ENCODE measurements at regions not wholly inside any gene's neighbourhood (a gene's known extent, or its start where the extent isn't known, plus 50 kb on each side); places are given as distances from the start of the nearest gene placed in this dataset.

- Histone ChIP-seq H3K27ac (no peak overlapping the region), H3K9me3 (no peaks in the 10 kb centered on the region), H3K4me3 (no peak overlapping the region), H3K4me1 (no peaks in the 10 kb centered on the region), H3K36me3 (no peaks in the 10 kb centered on the region), H3K27me3 (no peaks in the 10 kb centered on the region)
- TF ChIP-seq POLR2A (IDR thresholded peaks at IDR 0.05) (no peak), CTCF (IDR thresholded peaks at IDR 0.05) (no peak)
- no peak for ATAC-seq
- 40% methylated on average over 2 of the region's 2 CpGs for WGBS (ENCODE audit: insufficient coverage, low coverage, low lambda C conversion rate, missing lambda C conversion rate)
- no peak for DNase-seq
- intact Hi-C loops (cut with DNase I) = no loop called here
These were observed 719.8 kb upstream of the ADGRL4 start for GRCh38 chr1:79726321-79726720.

- DNase-seq = no peak
These were observed 709.9 kb upstream of the ADGRL4 start for GRCh38 chr1:79716447-79716846.

DNA sequence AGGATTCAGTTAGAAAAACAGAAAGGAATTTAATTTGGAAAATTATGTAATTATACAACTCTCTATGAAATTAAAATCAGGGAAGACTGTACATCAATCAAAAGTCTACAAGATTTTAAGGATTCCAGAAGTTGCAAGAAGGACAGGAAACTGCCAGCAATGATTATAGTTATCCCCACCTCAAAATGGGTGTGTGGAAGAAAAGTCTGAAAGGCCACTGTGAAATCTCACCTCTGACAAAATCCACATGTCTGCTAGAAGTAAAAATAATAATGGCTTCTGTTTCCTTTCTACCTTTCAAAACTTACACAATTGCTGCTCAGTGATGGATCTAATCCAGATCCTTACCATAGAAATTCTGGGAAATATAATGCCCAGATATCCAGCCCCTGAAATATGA, 708.1 kb upstream of the ADGRL4 start:
- Histone ChIP-seq H3K36me3 (no peaks in the 10 kb centered on the region), H3K4me3 (no peak overlapping the region), H3K4me1 (no peaks in the 10 kb centered on the region), H3K9me3 (no peaks in the 10 kb centered on the region), H3K27me3 (no peaks in the 10 kb centered on the region), H3K27ac (no peak overlapping the region)
- TF ChIP-seq POLR2A (IDR thresholded peaks at IDR 0.05) (no peak), CTCF (IDR thresholded peaks at IDR 0.05) (no peak)
- ATAC-seq (no peak), DNase-seq (no peak)
- intact Hi-C loops (cut with DNase I) = no loop called here

More at GRCh38 chr1:79716447-79716846, 709.9 kb upstream of the ADGRL4 start:
- Histone ChIP-seq H3K4me3 (no peak overlapping the region), H3K27me3 (no peaks in the 10 kb centered on the region), H3K9me3 (no peaks in the 10 kb centered on the region), H3K36me3 (no peaks in the 10 kb centered on the region), H3K4me1 (no peaks in the 10 kb centered on the region), H3K27ac (no peak overlapping the region)
- intact Hi-C loops (cut with DNase I) = no loop called here
- no peak for ATAC-seq
- no peak for TF ChIP-seq POLR2A (IDR thresholded peaks at IDR 0.05)
- no peak for TF ChIP-seq CTCF (IDR thresholded peaks at IDR 0.05)

GRCh38 chr1:79711001-79711431, 704.5 kb upstream of the ADGRL4 start:
- no peak overlapping the region for H3K4me3 ChIP-seq
- TF ChIP-seq POLR2A (IDR thresholded peaks at IDR 0.05) = no peak
- TF ChIP-seq CTCF (IDR thresholded peaks at IDR 0.05) = no peak
- no peaks in the 10 kb centered on the region for H3K9me3 ChIP-seq
- 46% methylated on average over 3 of the region's 3 CpGs for WGBS (ENCODE audit: insufficient coverage, low coverage, low lambda C conversion rate, missing lambda C conversion rate)
- no peaks in the 10 kb centered on the region for H3K4me1 ChIP-seq
- intact Hi-C loops (cut with DNase I) = no loop called here
- no peaks in the 10 kb centered on the region for H3K36me3 ChIP-seq
- DNase-seq = no peak
- H3K27ac ChIP-seq = no peak overlapping the region
- ATAC-seq = no peak
- no peaks in the 10 kb centered on the region for H3K27me3 ChIP-seq

- DNase-seq (no peak), ATAC-seq (no peak)
- no peaks in the 10 kb centered on the region for H3K9me3 ChIP-seq
- H3K27ac ChIP-seq = no peak overlapping the region
- no peak for TF ChIP-seq POLR2A (IDR thresholded peaks at IDR 0.05)
- TF ChIP-seq CTCF (IDR thresholded peaks at IDR 0.05) = no peak
- no peak overlapping the region for H3K4me3 ChIP-seq
- WGBS (ENCODE audit: insufficient coverage, low coverage, low lambda C conversion rate, missing lambda C conversion rate) = 88% methylated on average over 1 of the region's 1 CpG
- no peaks in the 10 kb centered on the region for H3K27me3 ChIP-seq
- intact Hi-C loops (cut with DNase I) = no loop called here
- H3K4me1 ChIP-seq = no peaks in the 10 kb centered on the region
- H3K36me3 ChIP-seq = no peaks in the 10 kb centered on the region
These were observed 702.2 kb upstream of the ADGRL4 start for GRCh38 chr1:79708646-79709265.

Measured in right lobe of liver (tissue), 6 donors.